GM23338 (cell line): ENCODE measurements at regions not wholly inside any gene's neighbourhood (a gene's known extent, or its start where the extent isn't known, plus 50 kb on each side); places are given as distances from the start of the nearest gene placed in this dataset.

Experiments used
- ATAC-seq: fragments of 200-7000 bp; cut with Tn5 transposase; 3 replicates; pipeline ENCODE4 v1.9.1; 2020
- DNase-seq: peaks from one replicate; pipeline ENCODE4 v3.0.0-alpha.2; 2015; ENCODE audit warnings: low spot score
- H2AFZ ChIP-seq: fragments of 200-600 bp; sonication (generic); 2 replicates; pipeline ENCODE4 v1.8.0; 2016; ENCODE audit warnings: antibody characterized with exemption, mild to moderate bottlenecking, moderate library complexity
- H3F3A ChIP-seq: fragments of 200-600 bp; sonication (generic); replicated peaks from 2 replicates; pipeline ENCODE4 v1.8.0; 2017; ENCODE audit warnings: antibody characterized with exemption, mixed run types, low read depth
- H3K27ac ChIP-seq: fragments of 200-600 bp; sonication (generic); 2 replicates; pipeline ENCODE4 v1.6.1; 2016; ENCODE audit warnings: low read depth
- H3K27me3 ChIP-seq: fragments of 200-600 bp; sonication (generic); 2 replicates; pipeline ENCODE4 v1.8.0; 2016; ENCODE audit warnings: mild to moderate bottlenecking, mixed run types, moderate library complexity; ENCODE audit not compliant: insufficient read depth
- H3K36me3 ChIP-seq: fragments of 200-600 bp; sonication (generic); 2 replicates; pipeline ENCODE4 v1.8.0; 2016; ENCODE audit warnings: mild to moderate bottlenecking; ENCODE audit not compliant: insufficient read depth
- H3K4me1 ChIP-seq: fragments of 200-600 bp; sonication (generic); 2 replicates; pipeline ENCODE4 v1.8.0; 2016; ENCODE audit warnings: mild to moderate bottlenecking, moderate library complexity; ENCODE audit not compliant: insufficient read depth
- H3K4me2 ChIP-seq: fragments of 200-600 bp; sonication (generic); 2 replicates; pipeline ENCODE4 v1.7.1; 2017; ENCODE audit warnings: mixed run types
- H3K4me3 ChIP-seq: fragments of 200-600 bp; sonication (generic); 2 replicates; pipeline ENCODE4 v1.6.1; 2016; ENCODE audit warnings: mixed run types
- H3K79me2 ChIP-seq: fragments of 200-600 bp; sonication (generic); replicated peaks from 2 replicates; pipeline ENCODE4 v1.8.0; 2017; ENCODE audit warnings: mild to moderate bottlenecking; ENCODE audit not compliant: insufficient read depth
- H3K9me2 ChIP-seq: fragments of 200-600 bp; sonication (generic); 2 replicates; pipeline ENCODE4 v1.8.0; 2017; ENCODE audit not compliant: insufficient read depth
- H4K20me1 ChIP-seq: fragments of 200-600 bp; sonication (generic); replicated peaks from 2 replicates; pipeline ENCODE4 v1.8.0; 2017; ENCODE audit warnings: mild to moderate bottlenecking; ENCODE audit not compliant: insufficient read depth
- H3K27ac Mint-ChIP-seq: 2 replicates; pipeline ENCODE4 v1.8.0; 2020; ENCODE audit warnings: inconsistent platforms, mild to moderate bottlenecking, moderate library complexity, mixed read lengths
- H3K27me3 Mint-ChIP-seq: 3 replicates; pipeline ENCODE4 v1.8.0; 2022; ENCODE audit warnings: low read depth, mild to moderate bottlenecking, moderate library complexity, mixed read lengths, inconsistent platforms; ENCODE audit not compliant: insufficient read depth, poor library complexity
- H3K36me3 Mint-ChIP-seq: 3 replicates; pipeline ENCODE4 v1.8.0; 2021; ENCODE audit warnings: low read depth, mild to moderate bottlenecking, inconsistent platforms, moderate library complexity, mixed read lengths
- H3K4me1 Mint-ChIP-seq: 3 replicates; pipeline ENCODE4 v1.8.0; 2020; ENCODE audit warnings: mild to moderate bottlenecking, inconsistent platforms, mixed read lengths
- H3K4me3 Mint-ChIP-seq: 3 replicates; pipeline ENCODE4 v1.8.0; 2021; ENCODE audit warnings: moderate library complexity, mild to moderate bottlenecking, inconsistent platforms, mixed read lengths
- H3K9me3 Mint-ChIP-seq: 3 replicates; pipeline ENCODE4 v1.8.0; 2020; ENCODE audit warnings: moderate library complexity, mild to moderate bottlenecking, inconsistent platforms, mixed read lengths
- CREB1 ChIP-seq: fragments of 250-450 bp; sonication (Bioruptor Pico); IDR thresholded peaks from 2 replicates; pipeline ENCODE4 v1.5.0; 2020; ENCODE audit warnings: low read depth, mild to moderate bottlenecking, moderate library complexity
- CTCF ChIP-seq, 2 experiments: fragments of 200-600 bp in 1 of 2; sonication (generic) in 1 of 2; conservative IDR thresholded peaks; 2 replicates each; pipeline versions ENCODE4 v1.5.1 to v1.6.1; 2016 to 2017; ENCODE audit warnings: antibody characterized with exemption in 2 of 2, low read depth in 2 of 2, mild to moderate bottlenecking in 2 of 2, moderate library complexity in 1 of 2
- EZH2 ChIP-seq: fragments of 200-600 bp; sonication (generic); IDR thresholded peaks from one replicate; pipeline ENCODE4 v1.8.0; 2017; ENCODE audit warnings: antibody characterized with exemption, mild to moderate bottlenecking, low read depth; ENCODE audit not compliant: unreplicated experiment
- POLR2AphosphoS5 ChIP-seq: IDR thresholded peaks from 2 replicates; pipeline ENCODE4 v1.6.1; 2016; ENCODE audit warnings: antibody characterized with exemption, low read depth
- STAT1 ChIP-seq: IDR thresholded peaks from one replicate; pipeline ENCODE4 v1.6.1; 2016; ENCODE audit warnings: antibody characterized with exemption; ENCODE audit not compliant: unreplicated experiment
- ZNF114 ChIP-seq: fragments of 250-450 bp; sonication (Bioruptor Pico); IDR thresholded peaks from 2 replicates; pipeline ENCODE4 v1.5.0; 2020; ENCODE audit warnings: mild to moderate bottlenecking, moderate library complexity
- ZNF462 ChIP-seq: fragments of 250-450 bp; sonication (Bioruptor Pico); IDR thresholded peaks from 2 replicates; pipeline ENCODE4 v1.5.0; 2020; ENCODE audit warnings: mild to moderate bottlenecking, moderate library complexity

- Histone ChIP-seq H3K4me3 (no peak overlapping the region), H3K4me1 (peaks cover 7% of the 10 kb centered on the region), H3K36me3 (no peaks in the 10 kb centered on the region), H3K79me2 (no peaks in the 10 kb centered on the region), H2AFZ (no peak overlapping the region), H3K9me2 (0 out of 2 replicates have a peak, but pooled peaks cover 6% of the 10 kb centered on the region), H3K27ac (no peak overlapping the region), H3F3A (no peaks in the 10 kb centered on the region), H4K20me1 (no peaks in the 10 kb centered on the region), H3K27me3 (no peaks in the 10 kb centered on the region), H3K4me2 (no peak overlapping the region)
- no peak for DNase-seq
- TF ChIP-seq ZNF114 (CRISPR knock-in tag) (no peak), CTCF (conservative IDR thresholded peaks at IDR 0.05; ENCODE audit: low read depth in 2 of 2) (no peak), EZH2 (no peak), POLR2AphosphoS5 (no peak)
- no peaks in the 10 kb centered on the region; the same call in 2 of the 3 replicates for H3K36me3 Mint-ChIP-seq
- H3K4me3 Mint-ChIP-seq: no peak overlapping the region
- H3K4me1 Mint-ChIP-seq: peaks cover 4% of the 10 kb centered on the region; the same call in 2 of the 3 replicates
- no peak for ATAC-seq
- no peaks in the 10 kb centered on the region for H3K27me3 Mint-ChIP-seq
- H3K9me3 Mint-ChIP-seq: no peaks in the 10 kb centered on the region
- H3K27ac Mint-ChIP-seq: no peak overlapping the region
Measured at GRCh38 chr12:92068459-92068858, 77.2 kb downstream of the BTG1 start.

GRCh38 chr12:92065639-92066038, 80.0 kb downstream of the BTG1 start:
- H3K4me1 ChIP-seq: peaks cover 8% of the 10 kb centered on the region
- H4K20me1 ChIP-seq: no peaks in the 10 kb centered on the region
- TF ChIP-seq CREB1 (CRISPR knock-in tag) (no peak), CTCF (conservative IDR thresholded peaks at IDR 0.05; ENCODE audit: low read depth in 2 of 2) (no peak), ZNF462 (no peak), ZNF114 (CRISPR knock-in tag) (no peak), STAT1 (no peak)
- Mint-ChIP-seq H3K4me3 (no peak overlapping the region), H3K4me1 (peaks cover 17% of the 10 kb centered on the region), H3K36me3 (no peaks in the 10 kb centered on the region), H3K27ac (no peak overlapping the region), H3K27me3 (no peaks in the 10 kb centered on the region), H3K9me3 (no peaks in the 10 kb centered on the region)
- H3K9me2 ChIP-seq: 0 out of 2 replicates have a peak, but pooled peaks cover 13% of the 10 kb centered on the region
- H3K4me3 ChIP-seq: no peak overlapping the region
- ATAC-seq: no peak
- DNase-seq: no peak
- H3K36me3 ChIP-seq: no peaks in the 10 kb centered on the region
- no peak overlapping the region for H3K27ac ChIP-seq
- H3K79me2 ChIP-seq: no peaks in the 10 kb centered on the region
- no peaks in the 10 kb centered on the region for H3F3A ChIP-seq
- H3K4me2 ChIP-seq: no peak overlapping the region
- H2AFZ ChIP-seq: no peak overlapping the region
- H3K27me3 ChIP-seq: no peaks in the 10 kb centered on the region
